OCI-LY7 (cell line): ENCODE measurements at regions not wholly inside any gene's neighbourhood (a gene's known extent, or its start where the extent isn't known, plus 50 kb on each side); places are given as distances from the start of the nearest gene placed in this dataset.

Experiments used
- BruUV-seq: library from RNA; stranded (reverse); fragments of 400-500 nt; replicated peaks from 2 replicates; lab custom pipeline; 2021; lab: Mats Ljungman, UMichigan
- CTCF ChIA-PET: fragments of 300-600 bp; sonication (Branson Sonifier 250); formaldehyde crosslinking; loops from one replicate; lab custom pipeline; 2022; ENCODE audit warnings: antibody characterized with exemption; ENCODE audit not compliant: unreplicated experiment; lab: Charles Lee
- POLR2A ChIA-PET: fragments of 300-600 bp; sonication (Branson Sonifier 250); formaldehyde crosslinking; loops from one replicate; lab custom pipeline; 2022; ENCODE audit warnings: antibody characterized with exemption; lab: Charles Lee
- DNase-seq: peaks from one replicate; pipeline ENCODE4 v3.0.0-alpha.2; 2015; ENCODE audit warnings: low spot score
- H2AFZ ChIP-seq: fragments of 200-600 bp; sonication (generic), shearing (Covaris generic); 2 replicates; pipeline ENCODE4 v1.6.1; 2014; ENCODE audit warnings: mild to moderate bottlenecking, antibody characterized with exemption, low read length, moderate library complexity
- H3K27ac ChIP-seq: fragments of 200-600 bp; sonication (generic); 2 replicates; pipeline ENCODE4 v1.5.1; 2014; ENCODE audit warnings: mixed run types, low read depth, mild to moderate bottlenecking, moderate library complexity, low read length, inconsistent platforms; ENCODE audit not compliant: poor library complexity, severe bottlenecking
- H3K36me3 ChIP-seq: fragments of 200-600 bp; sonication (generic); 2 replicates; pipeline ENCODE4 v1.6.1; 2014; ENCODE audit warnings: mild to moderate bottlenecking, antibody characterized with exemption, low read length, moderate library complexity, mixed read lengths; ENCODE audit not compliant: insufficient read depth
- H3K4me1 ChIP-seq: fragments of 200-600 bp; sonication (generic); 2 replicates; pipeline ENCODE4 v1.5.1; 2014; ENCODE audit warnings: mild to moderate bottlenecking, low read length; ENCODE audit not compliant: insufficient read depth, poor library complexity, severe bottlenecking
- H3K4me2 ChIP-seq: fragments of 200-600 bp; sonication (generic); 2 replicates; pipeline ENCODE4 v1.6.1; 2014; ENCODE audit warnings: mild to moderate bottlenecking, low read length
- H3K4me3 ChIP-seq: fragments of 200-600 bp; sonication (generic); 2 replicates; pipeline ENCODE4 v1.5.1; 2014; ENCODE audit warnings: mild to moderate bottlenecking, low read depth, low read length; ENCODE audit not compliant: poor library complexity, severe bottlenecking
- H3K79me2 ChIP-seq: fragments of 200-600 bp; sonication (generic); 2 replicates; pipeline ENCODE4 v1.6.1; 2016; ENCODE audit warnings: low read depth, mild to moderate bottlenecking, low read length, moderate library complexity, mixed read lengths; ENCODE audit not compliant: insufficient read depth
- H3K9me2 ChIP-seq: fragments of 200-600 bp; sonication (generic); 2 replicates; pipeline ENCODE4 v1.6.1; 2016; ENCODE audit warnings: mild to moderate bottlenecking, low read length, mixed read lengths; ENCODE audit not compliant: insufficient read depth
- H3K9me3 ChIP-seq: fragments of 200-600 bp; sonication (generic); 2 replicates; pipeline ENCODE4 v1.6.1; 2014; ENCODE audit warnings: mild to moderate bottlenecking, mixed run types, low read length, mixed read lengths
- H4K20me1 ChIP-seq: fragments of 200-600 bp; sonication (generic); 2 replicates; pipeline ENCODE4 v1.6.1; 2014; ENCODE audit warnings: mild to moderate bottlenecking, antibody characterized with exemption, low read length, moderate library complexity, mixed read lengths; ENCODE audit not compliant: insufficient read depth
- EZH2phosphoT487 ChIP-seq: fragments of 200-600 bp; sonication (generic); IDR thresholded peaks from 2 replicates; pipeline ENCODE4 v1.6.1; 2018; ENCODE audit warnings: low read depth, borderline replicate concordance, mild to moderate bottlenecking, mixed run types, antibody characterized with exemption, low read length, moderate library complexity, mixed read lengths
- intact Hi-C: fragments of 100-400 bp; cut with micrococcal nuclease; formaldehyde crosslinking; loops from one replicate; pipeline ENCODE4 v1.10.0; 2022; ENCODE audit not compliant: unreplicated experiment
- TF ChIP-seq, protein P1 (sequence below): fragments of 200-600 bp; sonication (generic); conservative IDR thresholded peaks from 2 replicates; pipeline ENCODE4 v1.5.1; 2014; ENCODE audit warnings: mild to moderate bottlenecking, antibody characterized with exemption, low read length, moderate library complexity, mixed read lengths

DNA sequence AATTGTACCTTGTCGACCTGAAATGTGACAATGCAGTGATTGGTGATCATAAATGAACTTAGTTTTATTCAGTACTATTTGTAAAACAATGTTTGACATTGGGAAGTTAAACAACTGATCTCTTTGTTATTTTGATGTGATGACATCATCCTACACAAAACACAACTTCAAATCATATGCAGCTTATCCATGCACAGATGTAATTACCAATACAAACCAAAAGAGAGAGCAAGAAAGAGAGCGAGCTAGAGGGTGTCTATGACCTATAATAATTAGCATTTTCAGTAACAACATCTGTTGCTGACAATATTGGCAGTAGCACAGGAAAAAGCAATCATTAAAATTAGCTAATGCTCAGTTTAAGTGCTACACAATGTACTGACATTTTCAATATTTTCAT is 320.9 kb downstream of the UTRN start:
- BruUV-seq: no TSS peak
- no peaks in the 10 kb centered on the region for H3K4me1 ChIP-seq
- intact Hi-C loops: no loop called here
- ChIA-PET CTCF (no interaction called here), POLR2A (no interaction called here)
- H3K79me2 ChIP-seq: no peaks in the 10 kb centered on the region
- no peak overlapping the region for H3K4me3 ChIP-seq
- no peak for DNase-seq
- no peak for TF ChIP-seq EZH2phosphoT487
- TF ChIP-seq, protein P1, sequence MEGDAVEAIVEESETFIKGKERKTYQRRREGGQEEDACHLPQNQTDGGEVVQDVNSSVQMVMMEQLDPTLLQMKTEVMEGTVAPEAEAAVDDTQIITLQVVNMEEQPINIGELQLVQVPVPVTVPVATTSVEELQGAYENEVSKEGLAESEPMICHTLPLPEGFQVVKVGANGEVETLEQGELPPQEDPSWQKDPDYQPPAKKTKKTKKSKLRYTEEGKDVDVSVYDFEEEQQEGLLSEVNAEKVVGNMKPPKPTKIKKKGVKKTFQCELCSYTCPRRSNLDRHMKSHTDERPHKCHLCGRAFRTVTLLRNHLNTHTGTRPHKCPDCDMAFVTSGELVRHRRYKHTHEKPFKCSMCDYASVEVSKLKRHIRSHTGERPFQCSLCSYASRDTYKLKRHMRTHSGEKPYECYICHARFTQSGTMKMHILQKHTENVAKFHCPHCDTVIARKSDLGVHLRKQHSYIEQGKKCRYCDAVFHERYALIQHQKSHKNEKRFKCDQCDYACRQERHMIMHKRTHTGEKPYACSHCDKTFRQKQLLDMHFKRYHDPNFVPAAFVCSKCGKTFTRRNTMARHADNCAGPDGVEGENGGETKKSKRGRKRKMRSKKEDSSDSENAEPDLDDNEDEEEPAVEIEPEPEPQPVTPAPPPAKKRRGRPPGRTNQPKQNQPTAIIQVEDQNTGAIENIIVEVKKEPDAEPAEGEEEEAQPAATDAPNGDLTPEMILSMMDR: no peak
- H3K4me2 ChIP-seq: no peak overlapping the region
- no peak overlapping the region for H2AFZ ChIP-seq
- H3K9me2 ChIP-seq: no peaks in the 10 kb centered on the region
- H3K9me3 ChIP-seq: no peaks in the 10 kb centered on the region
- no peaks in the 10 kb centered on the region for H4K20me1 ChIP-seq
- H3K36me3 ChIP-seq: no peaks in the 10 kb centered on the region
- no peak overlapping the region for H3K27ac ChIP-seq

DNA sequence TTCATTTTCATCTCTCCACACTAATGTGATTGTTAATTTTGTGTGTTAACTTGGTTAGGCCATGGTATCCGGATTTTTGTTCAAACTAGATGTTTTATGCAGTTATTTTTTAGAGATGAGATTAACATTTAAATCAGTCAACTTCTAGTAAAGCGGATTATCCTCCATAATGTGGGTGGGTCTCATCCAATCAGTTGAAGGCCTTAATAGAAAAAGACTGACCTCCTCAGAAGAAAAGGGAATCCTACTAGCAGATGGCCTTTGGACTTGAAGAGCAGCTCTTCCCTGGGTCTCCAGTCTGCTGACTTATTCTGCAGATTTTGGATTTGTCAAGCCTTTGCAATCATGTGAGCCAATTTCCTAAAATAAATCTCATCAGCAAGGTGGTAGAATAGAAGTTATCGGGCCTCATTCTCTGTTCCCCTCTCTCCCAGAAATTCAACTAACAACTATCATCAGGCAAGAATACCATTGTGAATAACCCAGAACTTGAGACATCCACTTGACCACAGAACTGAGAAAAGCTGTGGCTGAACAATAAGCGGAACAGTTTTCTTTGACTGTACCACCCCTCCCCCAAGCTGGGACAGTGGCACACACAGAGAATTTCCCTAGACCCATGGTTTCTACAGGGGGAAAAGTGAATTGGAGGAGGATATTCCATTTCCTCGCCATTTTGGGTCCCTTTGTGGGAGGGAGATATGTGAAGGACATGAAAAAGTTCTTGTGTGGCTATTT is 323.0 kb downstream of the UTRN start:
- no peaks in the 10 kb centered on the region for H3K4me1 ChIP-seq
- no peaks in the 10 kb centered on the region for H3K36me3 ChIP-seq
- H3K27ac ChIP-seq: no peak overlapping the region
- BruUV-seq: no TSS peak
- TF ChIP-seq, protein P1: no peak
- no peak for TF ChIP-seq EZH2phosphoT487
- no peak overlapping the region for H3K4me2 ChIP-seq
- intact Hi-C loops: no loop called here
- DNase-seq: no peak
- no peak overlapping the region for H3K4me3 ChIP-seq
- H3K9me2 ChIP-seq: no peaks in the 10 kb centered on the region
- H3K9me3 ChIP-seq: no peaks in the 10 kb centered on the region
- no peaks in the 10 kb centered on the region for H4K20me1 ChIP-seq
- ChIA-PET POLR2A (no interaction called here), CTCF (no interaction called here)
- no peaks in the 10 kb centered on the region for H3K79me2 ChIP-seq
- H2AFZ ChIP-seq: no peak overlapping the region

DNA sequence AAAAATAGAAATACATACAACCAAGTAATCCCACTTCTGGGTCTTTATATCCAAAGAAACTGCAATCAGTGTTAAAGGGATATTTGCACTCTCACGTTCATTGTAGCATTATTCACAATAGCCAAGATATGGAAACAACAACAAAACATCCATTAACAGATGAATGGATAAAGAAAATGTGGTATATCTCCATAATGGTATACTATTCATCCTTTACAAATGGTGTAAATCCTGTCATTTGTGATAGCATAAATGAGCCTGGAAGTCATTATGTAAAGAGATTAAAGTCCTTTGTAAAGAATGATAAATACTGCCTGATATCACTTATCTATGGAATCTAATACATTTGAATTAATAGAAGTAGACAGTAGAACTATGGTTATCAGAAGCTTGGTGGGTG is 327.7 kb downstream of the UTRN start:
- BruUV-seq: no TSS peak
- no peaks in the 10 kb centered on the region for H3K36me3 ChIP-seq

More for the DNA sequence above, 327.7 kb downstream of the UTRN start:
- POLR2A ChIA-PET: no interaction called here
- TF ChIP-seq, protein P1: no peak
- no peak for TF ChIP-seq EZH2phosphoT487
- no peaks in the 10 kb centered on the region for H3K4me1 ChIP-seq
- CTCF ChIA-PET: no interaction called here
- no peaks in the 10 kb centered on the region for H4K20me1 ChIP-seq
- no peak for DNase-seq
- no peak overlapping the region for H2AFZ ChIP-seq
- H3K27ac ChIP-seq: no peak overlapping the region
- no peak overlapping the region for H3K4me3 ChIP-seq
- no peaks in the 10 kb centered on the region for H3K79me2 ChIP-seq
- no peaks in the 10 kb centered on the region for H3K9me2 ChIP-seq
- H3K4me2 ChIP-seq: no peak overlapping the region
- intact Hi-C loops: no loop called here
- H3K9me3 ChIP-seq: no peaks in the 10 kb centered on the region
